Esophagus muscularis mucosa (tissue), 4 donors: ENCODE measurements at regions not wholly inside any gene's neighbourhood (a gene's known extent, or its start where the extent isn't known, plus 50 kb on each side); places are given as distances from the start of the nearest gene placed in this dataset.
"Not testable (repeated sequence)": the region's sequence is repeated elsewhere in the genome, so short reads cannot be mapped to it uniquely, and the experiment has no call there.

Experiments
- DNase-seq: peaks from one replicate; pipeline ENCODE4 v3.0.0-alpha.2; 2017; ENCODE audit errors: extremely low spot score
- H3K27ac ChIP-seq, 4 donors: fragments of 200-600 bp; sonication (generic); replicated peaks in 1 of 4; 1 replicate in 3 of 4; 2 replicates in 1 of 4; pipeline ENCODE4 v1.5.1; 2016 to 2019; ENCODE audit warnings: mild to moderate bottlenecking in 1 of 4
- H3K27me3 ChIP-seq, 4 donors: fragments of 200-600 bp; sonication (generic); one replicate each; pipeline versions ENCODE4 v1.5.1 to v1.6.0; 2016 to 2019
- H3K36me3 ChIP-seq, 4 donors: fragments of 200-600 bp; sonication (generic); one replicate each; pipeline ENCODE4 v1.5.1; 2016 to 2019
- H3K4me1 ChIP-seq, 4 donors: fragments of 200-600 bp; sonication (generic); one replicate each; pipeline ENCODE4 v1.5.1; 2016 to 2019
- H3K4me3 ChIP-seq, 4 donors: fragments of 200-600 bp; sonication (generic); 1 replicate in 2 of 4; 2 replicates in 2 of 4; pipeline ENCODE4 v1.5.1; 2016 to 2019; ENCODE audit warnings: mild to moderate bottlenecking in 4 of 4, moderate library complexity in 1 of 4
- H3K9me3 ChIP-seq, 4 donors: fragments of 200-600 bp; sonication (generic); 1 replicate in 3 of 4; 2 replicates in 1 of 4; pipeline ENCODE4 v1.5.1; 2016 to 2019
- EP300 ChIP-seq: sonication (generic); formaldehyde crosslinking; IDR thresholded peaks from one replicate; pipeline ENCODE4 v1.6.1; 2017; ENCODE audit warnings: antibody characterized with exemption
- POLR2A ChIP-seq: fragments of 450-650 bp; IDR thresholded peaks from one replicate; pipeline ENCODE4 v1.6.1; 2017; ENCODE audit warnings: antibody characterized with exemption, moderate library complexity, mild to moderate bottlenecking, low read depth
- POLR2AphosphoS5 ChIP-seq, 2 donors: sonication (generic); formaldehyde crosslinking; IDR thresholded peaks; one replicate each; pipeline ENCODE4 v1.6.1; 2017; ENCODE audit warnings: antibody characterized with exemption in 2 of 2
- WGBS: methylation state at CpG from one replicate; pipeline ENCODE4 v1.1.5; 2018; 5-methylcytosine and 5-hydroxymethylcytosine counted together
- intact Hi-C: fragments of 100-400 bp; cut with DNase I; formaldehyde crosslinking; loops from one replicate; pipeline ENCODE4 v1.15.1; 2023
- TF ChIP-seq, protein P1 (sequence below), 3 experiments: fragments of 200-600 bp in 2 of 3; fragments of 450-650 bp in 1 of 3; sonication (generic) in 2 of 3; IDR thresholded peaks; one replicate each; pipeline ENCODE4 v1.5.1; 2017 to 2019; ENCODE audit warnings: antibody characterized with exemption in 3 of 3, mild to moderate bottlenecking in 2 of 3, moderate library complexity in 1 of 3

DNA sequence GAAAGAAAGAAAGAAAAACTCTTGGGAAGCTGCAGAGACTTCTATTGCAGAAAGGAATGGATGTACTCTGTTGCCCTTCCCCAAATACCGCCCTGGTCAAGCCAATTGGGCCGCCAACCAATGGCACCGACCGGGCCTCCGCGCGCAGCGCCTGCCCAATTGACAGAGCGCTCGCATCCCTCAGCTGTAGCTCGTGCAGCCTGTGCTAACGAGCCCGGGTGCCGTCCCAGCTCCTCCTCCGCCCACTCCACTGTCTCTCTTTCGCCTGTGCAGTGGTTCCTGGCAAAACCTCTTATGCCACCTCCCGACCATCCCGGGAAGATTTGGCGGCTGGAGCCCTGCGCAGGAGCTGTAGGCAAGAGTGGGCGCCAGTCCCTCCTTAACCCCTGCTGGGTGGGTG is 304.2 kb upstream of the DPP6 start:
- peak; percentile 27 to 54 for TF ChIP-seq POLR2AphosphoS5 (IDR thresholded peaks at IDR 0.05)
- TF ChIP-seq, protein P1, sequence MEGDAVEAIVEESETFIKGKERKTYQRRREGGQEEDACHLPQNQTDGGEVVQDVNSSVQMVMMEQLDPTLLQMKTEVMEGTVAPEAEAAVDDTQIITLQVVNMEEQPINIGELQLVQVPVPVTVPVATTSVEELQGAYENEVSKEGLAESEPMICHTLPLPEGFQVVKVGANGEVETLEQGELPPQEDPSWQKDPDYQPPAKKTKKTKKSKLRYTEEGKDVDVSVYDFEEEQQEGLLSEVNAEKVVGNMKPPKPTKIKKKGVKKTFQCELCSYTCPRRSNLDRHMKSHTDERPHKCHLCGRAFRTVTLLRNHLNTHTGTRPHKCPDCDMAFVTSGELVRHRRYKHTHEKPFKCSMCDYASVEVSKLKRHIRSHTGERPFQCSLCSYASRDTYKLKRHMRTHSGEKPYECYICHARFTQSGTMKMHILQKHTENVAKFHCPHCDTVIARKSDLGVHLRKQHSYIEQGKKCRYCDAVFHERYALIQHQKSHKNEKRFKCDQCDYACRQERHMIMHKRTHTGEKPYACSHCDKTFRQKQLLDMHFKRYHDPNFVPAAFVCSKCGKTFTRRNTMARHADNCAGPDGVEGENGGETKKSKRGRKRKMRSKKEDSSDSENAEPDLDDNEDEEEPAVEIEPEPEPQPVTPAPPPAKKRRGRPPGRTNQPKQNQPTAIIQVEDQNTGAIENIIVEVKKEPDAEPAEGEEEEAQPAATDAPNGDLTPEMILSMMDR (IDR thresholded peaks at IDR 0.05): peak in 1 of 3 experiments; percentile 17
- peak overlapping the region; percentile 31 to 50 (median 47) for H3K4me3 ChIP-seq
- H3K27ac ChIP-seq: peak overlapping the region; percentile 40 to 61 (median 54)
- under 1% methylated on average over 15 of the region's 21 CpGs for WGBS
- DNase-seq, H3K27me3 ChIP-seq, H3K4me1 ChIP-seq, H3K9me3 ChIP-seq, H3K36me3 ChIP-seq, intact Hi-C loops: not testable (repeated sequence)

DNA sequence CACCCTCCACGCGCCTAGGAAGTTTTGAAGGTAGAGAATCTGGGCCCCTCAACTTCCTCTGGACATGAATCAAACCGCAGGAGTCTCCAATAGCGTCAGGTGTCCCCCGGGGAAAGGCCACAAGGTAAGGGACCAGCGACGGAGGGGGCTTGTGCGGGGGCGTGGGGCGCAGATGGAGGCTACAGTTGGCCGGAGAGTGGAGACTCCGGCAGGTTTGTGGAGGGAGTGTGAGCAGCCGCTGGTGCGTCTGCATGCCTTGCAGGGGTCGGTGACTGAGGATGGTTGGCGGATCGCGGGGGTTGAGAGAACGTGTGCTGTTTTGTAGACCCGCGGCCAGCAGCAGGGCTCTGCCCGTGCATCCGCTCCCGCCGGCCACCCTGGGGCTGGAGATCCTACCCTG is 303.3 kb upstream of the DPP6 start:
- H3K4me3 ChIP-seq: peak overlapping the region; percentile 50 to 63 (median 60)
- 15% methylated on average over 8 of the region's 25 CpGs for WGBS
- H3K36me3 ChIP-seq, H3K4me1 ChIP-seq, H3K9me3 ChIP-seq, H3K27ac ChIP-seq, H3K27me3 ChIP-seq, intact Hi-C loops, DNase-seq: not testable (repeated sequence)

DNA sequence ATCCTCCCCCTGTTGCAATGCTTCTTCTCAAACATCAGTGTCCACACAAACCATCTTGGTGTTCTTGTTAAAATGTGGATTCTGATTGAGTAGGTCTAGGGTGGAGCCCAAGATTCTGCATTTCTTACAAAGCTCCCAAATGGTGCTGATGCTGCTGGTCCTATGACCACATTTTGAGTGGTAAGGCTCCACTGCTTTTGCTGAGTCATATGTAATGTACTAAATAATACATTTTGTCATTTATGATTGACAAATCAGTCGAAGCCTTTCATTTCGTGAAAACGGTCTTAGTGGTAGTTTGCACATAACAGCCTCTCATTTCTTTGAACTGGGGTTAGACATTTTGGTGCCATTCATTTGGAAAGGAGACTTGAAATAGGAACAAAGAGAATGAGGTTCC is 286.3 kb upstream of the DPP6 start:
- H3K27ac ChIP-seq, DNase-seq, H3K4me1 ChIP-seq, intact Hi-C loops, H3K4me3 ChIP-seq, H3K36me3 ChIP-seq, H3K27me3 ChIP-seq, H3K9me3 ChIP-seq: not testable (repeated sequence)
- WGBS: 94% methylated on average over 3 of the region's 3 CpGs

DNA sequence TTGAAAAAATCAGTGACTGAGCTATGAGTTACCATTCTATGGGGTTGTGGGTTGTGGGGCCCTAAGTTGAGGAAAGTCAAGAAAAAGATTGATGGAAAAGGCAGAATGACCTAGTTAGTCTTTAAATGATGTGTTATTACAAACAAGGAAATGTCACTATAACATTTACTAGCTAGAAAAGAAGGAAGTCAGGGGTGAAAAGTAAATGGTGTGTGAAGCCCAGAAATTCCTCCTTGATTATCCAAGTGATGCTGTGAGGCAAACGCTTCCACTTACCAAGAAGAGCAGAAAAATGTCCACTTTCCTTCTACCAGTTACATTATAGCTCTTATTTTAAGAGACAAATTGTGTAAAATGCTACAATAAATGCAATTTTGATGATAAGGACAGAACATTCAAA is 285.3 kb upstream of the DPP6 start:
- H3K9me3 ChIP-seq, H3K36me3 ChIP-seq, DNase-seq, intact Hi-C loops, H3K4me1 ChIP-seq, H3K27ac ChIP-seq, H3K27me3 ChIP-seq, H3K4me3 ChIP-seq: not testable (repeated sequence)
- WGBS: 75% methylated on average over 1 of the region's 1 CpG

DNA sequence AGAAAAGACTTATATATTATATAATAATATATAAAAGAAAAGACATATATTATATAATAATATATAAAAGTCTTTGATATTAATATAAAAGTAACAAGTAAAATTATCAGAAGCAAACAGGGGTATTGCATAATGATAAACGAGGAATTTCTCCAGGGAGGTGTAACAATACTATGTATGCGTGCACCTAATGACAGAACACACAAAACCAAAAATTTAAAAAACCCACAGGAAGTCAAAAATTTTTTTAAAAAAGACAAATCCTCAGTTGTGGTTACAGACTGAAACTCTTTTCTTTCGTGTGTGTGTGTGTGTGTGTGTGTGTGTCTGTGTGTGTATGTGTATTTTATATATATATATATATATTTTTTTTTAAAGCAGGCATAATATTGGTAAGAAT is 279.2 kb upstream of the DPP6 start:
- Histone ChIP-seq H3K4me1 (no peaks in the 10 kb centered on the region), H3K9me3 (no peaks in the 10 kb centered on the region), H3K4me3 (no peak overlapping the region), H3K27me3 (no peaks in the 10 kb centered on the region), H3K36me3 (no peaks in the 10 kb centered on the region), H3K27ac (no peak overlapping the region)
- TF ChIP-seq EP300 (no peak), POLR2A (no peak), POLR2AphosphoS5 (IDR thresholded peaks at IDR 0.05) (no peak)
- TF ChIP-seq, protein P1 (IDR thresholded peaks at IDR 0.05): no peak
- no peak for DNase-seq
- 67% methylated on average over 3 of the region's 3 CpGs for WGBS
- intact Hi-C loops: no loop called here

DNA sequence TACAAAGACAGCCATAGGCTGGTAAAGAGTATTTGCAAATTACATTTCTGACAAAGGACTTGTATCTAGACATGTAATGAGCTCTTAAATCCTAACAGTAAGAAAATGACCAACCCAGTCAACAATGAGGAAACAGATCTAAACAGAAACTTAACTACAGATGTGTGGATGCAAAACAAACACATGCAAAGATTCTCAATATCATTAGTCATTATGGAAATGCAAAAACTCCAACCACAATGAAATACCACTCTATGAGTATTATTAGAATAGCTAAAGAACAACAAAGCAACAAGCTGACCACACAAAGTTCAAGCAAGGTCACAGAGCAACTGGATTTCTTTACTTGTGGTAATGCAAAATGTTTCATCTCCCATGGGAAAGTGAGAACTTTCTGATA is 275.3 kb upstream of the DPP6 start:
- H3K27ac ChIP-seq, H3K9me3 ChIP-seq, H3K27me3 ChIP-seq, H3K36me3 ChIP-seq, H3K4me1 ChIP-seq, H3K4me3 ChIP-seq, DNase-seq, intact Hi-C loops: not testable (repeated sequence)

DNA sequence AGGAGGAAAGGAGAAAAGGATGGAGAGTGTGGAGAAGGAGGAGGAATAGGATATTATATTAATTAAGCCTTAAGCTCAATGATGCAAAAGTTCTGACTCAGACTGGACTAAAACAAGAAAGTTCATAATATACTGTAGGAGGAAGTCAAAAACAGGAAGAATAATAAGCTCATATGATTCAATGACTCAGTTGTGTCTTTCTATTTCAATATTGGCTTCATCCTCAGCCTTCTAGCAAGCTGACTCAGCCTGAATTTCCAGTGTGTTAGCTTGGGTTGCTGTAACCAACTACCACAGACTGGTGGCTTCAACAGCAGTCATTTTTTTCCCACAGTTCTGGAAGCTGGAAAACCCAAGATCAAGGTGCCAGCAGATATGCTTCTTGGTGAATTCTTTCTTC is 254.8 kb upstream of the DPP6 start:
- H3K27me3 ChIP-seq, intact Hi-C loops, H3K4me3 ChIP-seq, H3K27ac ChIP-seq, H3K36me3 ChIP-seq, H3K9me3 ChIP-seq, H3K4me1 ChIP-seq, DNase-seq: not testable (repeated sequence)

DNA sequence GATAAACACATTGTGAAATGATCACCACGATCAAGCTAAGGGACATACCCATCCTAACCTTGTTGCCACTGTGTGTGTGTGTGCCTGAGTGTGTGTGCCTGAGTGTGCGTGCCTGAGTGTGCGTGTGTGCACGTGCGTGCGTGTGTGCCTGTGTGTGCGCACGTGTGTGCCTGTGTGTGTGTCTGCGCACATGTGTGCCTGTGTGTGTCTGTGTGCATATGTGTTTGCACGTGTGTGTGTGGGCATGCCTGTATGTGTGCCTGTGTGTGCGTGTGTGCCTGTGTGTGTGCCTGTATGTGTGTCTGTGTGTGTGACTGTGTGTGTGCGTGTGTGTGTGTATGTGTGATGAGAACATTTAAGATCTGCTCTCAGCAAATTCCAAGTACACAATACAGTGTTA is 244.1 kb upstream of the DPP6 start:
- WGBS: 95% methylated on average over 12 of the region's 12 CpGs
- Histone ChIP-seq H3K36me3 (no peaks in the 10 kb centered on the region), H3K4me1 (no peaks in the 10 kb centered on the region), H3K27me3 (no peaks in the 10 kb centered on the region), H3K9me3 (no peaks in the 10 kb centered on the region), H3K4me3 (no peak overlapping the region), H3K27ac (no peak overlapping the region)
- DNase-seq: no peak
- no peak for TF ChIP-seq POLR2A
- TF ChIP-seq, protein P1 (IDR thresholded peaks at IDR 0.05): no peak
- no peak for TF ChIP-seq POLR2AphosphoS5 (IDR thresholded peaks at IDR 0.05)
- no peak for TF ChIP-seq EP300
- intact Hi-C loops: no loop called here
